ENCODE measurements at regions not wholly inside any gene's neighbourhood (a gene's known extent, or its start where the extent isn't known, plus 50 kb on each side); places are given as distances from the start of the nearest gene placed in this dataset.

GRCh38 chr15:93894438-93895036 is 336.8 kb upstream of the MCTP2 start:
- DNase-seq (ENCODE audit: low read depth in 4 of 4, low spot score in 3 of 4), result no peak

GRCh38 chr15:93887151-93887550 is 344.2 kb upstream of the MCTP2 start:
- DNase-seq (ENCODE audit: low read depth in 4 of 4, low spot score in 3 of 4), result no peak

- DNase-seq (ENCODE audit: low read depth in 4 of 4, low spot score in 3 of 4), result no peak
These were observed 348.6 kb upstream of the MCTP2 start for GRCh38 chr15:93882779-93883178.

DNA sequence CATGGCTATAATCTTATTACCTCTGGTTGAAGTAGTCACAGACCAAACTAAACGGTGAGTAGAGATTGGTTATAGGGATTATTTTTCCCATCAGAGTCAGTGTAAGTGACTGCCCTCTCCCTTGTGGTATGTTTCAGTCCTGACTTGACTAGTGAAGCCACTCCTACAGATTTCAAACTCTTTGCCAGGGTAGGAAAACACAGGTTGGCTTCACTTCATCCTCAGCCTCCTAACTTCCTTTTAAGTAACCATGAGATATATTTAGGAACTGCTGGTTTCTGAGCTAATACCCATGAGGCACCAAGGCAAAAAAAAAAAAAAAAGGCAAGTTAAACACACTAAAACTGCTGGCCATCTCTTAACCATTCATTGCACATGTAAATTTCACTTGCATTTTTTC is 349.2 kb upstream of the MCTP2 start:
- no peak for DNase-seq (ENCODE audit: low read depth in 4 of 4, low spot score in 3 of 4)

DNA sequence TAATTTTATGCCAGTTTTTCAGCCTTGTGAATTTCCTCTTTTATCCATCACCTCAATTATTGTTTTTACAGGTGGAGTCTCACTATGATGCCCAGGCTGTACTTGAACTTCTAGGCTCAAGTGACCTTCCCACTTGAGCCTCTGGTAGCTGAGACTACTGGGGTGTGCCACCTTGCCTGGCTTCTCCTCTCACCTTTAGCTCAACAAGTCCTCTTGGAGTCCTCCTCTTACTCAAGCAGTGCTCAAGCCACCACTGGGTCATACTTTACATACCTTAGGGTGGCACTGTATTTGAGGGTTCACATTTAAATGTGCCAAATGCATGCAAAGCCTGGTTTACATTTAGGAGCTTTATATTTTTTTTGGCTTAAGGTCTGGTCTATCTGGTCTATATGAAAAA is 350.1 kb upstream of the MCTP2 start:
- DNase-seq (ENCODE audit: low read depth in 4 of 4, low spot score in 3 of 4), result no peak

DNA sequence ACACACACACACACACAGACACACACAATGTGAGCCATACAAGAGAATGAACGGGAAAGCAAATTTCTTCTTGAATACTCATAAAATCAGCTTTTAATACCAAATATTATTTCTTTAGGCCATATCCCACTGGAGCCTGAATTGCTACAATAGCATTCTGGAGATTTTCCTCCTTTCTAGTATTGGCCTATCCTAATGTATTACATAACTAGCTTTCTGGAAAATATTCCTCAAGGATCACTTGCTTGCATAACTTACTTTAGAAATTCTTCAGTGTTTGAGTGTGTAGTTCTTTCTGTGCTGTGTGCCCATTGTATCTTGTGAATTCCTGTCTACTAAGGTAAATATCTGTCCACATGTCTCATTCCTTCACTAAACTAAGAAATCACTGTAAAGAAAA is 351.0 kb upstream of the MCTP2 start:
- DNase-seq (ENCODE audit: low read depth in 4 of 4, low spot score in 3 of 4), result no peak

DNA sequence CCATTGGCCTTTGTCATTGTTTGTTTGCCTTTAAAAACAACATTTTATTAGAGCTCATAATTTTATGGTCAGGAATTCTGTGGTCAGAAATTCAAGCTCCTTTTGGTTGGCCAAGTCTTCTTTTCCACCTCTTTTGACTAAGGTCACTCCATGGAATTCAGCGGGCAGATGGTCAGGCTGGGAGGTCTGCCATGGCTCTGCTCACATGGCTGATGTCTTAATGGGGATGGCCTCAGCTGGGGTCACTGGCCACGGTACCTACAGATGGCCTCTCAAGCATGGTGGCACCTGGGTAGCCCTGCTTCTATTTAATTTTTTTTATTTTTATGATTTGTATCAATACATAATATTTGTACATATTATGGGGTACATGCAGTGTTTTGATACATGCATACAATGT is 360.8 kb upstream of the MCTP2 start:
- no peak for DNase-seq (ENCODE audit: low read depth in 4 of 4, low spot score in 3 of 4)

- DNase-seq (ENCODE audit: low read depth in 4 of 4, low spot score in 3 of 4), result no peak
These were observed 364.4 kb upstream of the MCTP2 start for GRCh38 chr15:93866948-93867347.

DNA sequence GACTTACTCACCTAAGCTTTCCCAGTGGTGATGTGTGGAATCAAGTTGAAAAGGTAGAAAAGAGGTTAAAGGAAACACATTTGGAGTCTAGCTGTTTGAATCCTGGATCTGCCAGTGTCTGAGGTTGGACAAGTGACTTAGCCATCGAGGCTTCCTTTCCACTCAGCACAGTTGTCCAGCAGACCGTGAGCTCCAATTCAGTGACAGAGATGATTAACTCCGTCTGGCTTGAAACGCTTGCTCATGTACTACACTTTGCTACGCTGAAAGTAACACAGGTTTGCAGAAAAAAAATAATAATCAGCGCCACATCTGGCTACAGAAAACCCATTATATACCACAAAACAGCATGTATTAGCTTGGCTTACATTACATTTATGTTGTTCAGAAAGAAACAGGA is 364.9 kb upstream of the MCTP2 start:
- peak in 1 of 4 donors; percentile 22 for DNase-seq (ENCODE audit: low read depth in 4 of 4, low spot score in 3 of 4)

DNA sequence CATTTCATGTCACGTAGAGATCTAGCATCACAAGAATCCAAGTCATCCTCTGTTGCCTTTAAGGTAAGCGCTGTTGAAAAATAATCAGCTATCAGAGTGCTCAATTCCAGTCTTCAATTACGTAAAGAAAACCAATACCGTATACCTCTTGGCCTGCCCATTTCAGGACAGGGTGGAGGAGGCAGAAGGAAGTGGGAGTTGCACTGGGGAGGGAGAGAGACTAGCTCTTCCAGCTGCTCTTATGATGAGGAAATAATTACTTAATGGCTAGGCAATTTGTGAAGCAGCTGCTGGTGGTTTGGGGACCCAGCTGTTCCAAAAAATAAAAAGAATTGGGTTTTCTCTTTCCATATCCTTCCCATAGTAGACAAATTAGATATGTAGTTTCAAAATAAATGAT is 365.8 kb upstream of the MCTP2 start:
- DNase-seq (ENCODE audit: low read depth in 4 of 4, low spot score in 3 of 4), result no peak

DNA sequence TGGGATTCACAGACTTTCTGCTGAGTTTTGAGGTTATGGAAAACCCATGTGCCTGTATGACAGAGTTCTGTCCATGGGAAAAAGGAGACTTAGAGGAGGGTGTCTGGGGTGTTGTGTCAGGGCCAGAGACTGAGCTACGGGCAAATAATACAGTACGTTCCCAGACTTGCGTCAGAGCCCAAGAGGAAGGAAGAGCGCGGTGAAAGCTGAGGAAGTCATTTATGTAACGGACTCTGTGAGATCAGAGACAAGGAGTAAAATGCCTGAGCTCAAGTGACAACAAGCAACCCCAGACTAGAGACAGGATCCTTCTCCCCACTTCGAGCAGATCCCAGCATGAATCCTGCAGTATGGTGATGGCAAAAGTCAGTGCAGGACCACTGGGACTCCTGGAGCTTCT is 368.6 kb upstream of the MCTP2 start:
- DNase-seq (ENCODE audit: low read depth in 4 of 4, low spot score in 3 of 4), result no peak

- DNase-seq (ENCODE audit: low read depth in 4 of 4, low spot score in 3 of 4), result no peak
These were observed 369.2 kb upstream of the MCTP2 start for GRCh38 chr15:93861956-93862741.

DNA sequence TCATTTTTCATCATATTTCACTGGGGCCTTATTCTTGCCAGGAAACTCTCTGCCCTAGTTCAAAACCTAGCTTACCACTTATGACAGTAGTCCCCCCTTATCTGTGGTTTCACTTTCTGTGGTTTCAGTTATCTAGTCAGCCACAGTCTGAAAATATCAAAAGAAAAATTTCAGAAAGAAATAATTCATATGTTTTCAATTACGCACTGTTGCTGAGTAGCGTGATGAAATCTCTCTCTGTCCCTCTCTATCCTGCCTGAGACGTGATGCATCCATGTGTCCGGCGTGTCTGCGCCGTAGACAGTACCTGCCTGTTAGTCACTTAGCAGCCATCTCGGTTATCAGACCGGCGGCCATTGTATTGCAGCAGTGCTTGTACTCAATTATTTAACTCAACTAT is 369.9 kb upstream of the MCTP2 start:
- DNase-seq (ENCODE audit: low read depth in 4 of 4, low spot score in 3 of 4), result no peak

DNA sequence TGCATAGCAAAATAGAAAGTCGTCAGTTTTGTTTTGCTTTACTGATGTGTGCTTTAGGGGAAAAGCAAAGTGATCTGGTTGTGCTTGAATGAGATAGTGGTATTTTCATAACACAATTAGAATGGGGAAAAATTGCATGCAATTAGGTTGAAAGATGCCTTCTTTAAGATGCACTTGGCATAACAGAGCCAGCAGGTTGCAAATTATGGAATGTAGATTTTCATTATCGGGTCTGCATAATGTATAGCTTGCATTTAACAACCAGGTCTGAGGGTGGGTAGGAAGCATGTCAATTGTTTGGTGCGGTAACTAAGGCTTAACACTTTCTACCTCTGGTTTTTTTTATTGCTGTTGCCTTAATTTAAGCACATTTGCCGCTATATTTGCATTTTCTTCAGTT is 370.7 kb upstream of the MCTP2 start:
- no peak for DNase-seq (ENCODE audit: low read depth in 4 of 4, low spot score in 3 of 4)

- DNase-seq (ENCODE audit: low read depth in 4 of 4, low spot score in 3 of 4), result no peak
These were observed 372.2 kb upstream of the MCTP2 start for GRCh38 chr15:93859176-93859575.

- no peak for DNase-seq (ENCODE audit: low read depth in 4 of 4, low spot score in 3 of 4)
These were observed 376.1 kb upstream of the MCTP2 start for GRCh38 chr15:93855181-93855826.

GRCh38 chr15:93854088-93854487 is 377.3 kb upstream of the MCTP2 start:
- no peak for DNase-seq (ENCODE audit: low read depth in 4 of 4, low spot score in 3 of 4)

DNA sequence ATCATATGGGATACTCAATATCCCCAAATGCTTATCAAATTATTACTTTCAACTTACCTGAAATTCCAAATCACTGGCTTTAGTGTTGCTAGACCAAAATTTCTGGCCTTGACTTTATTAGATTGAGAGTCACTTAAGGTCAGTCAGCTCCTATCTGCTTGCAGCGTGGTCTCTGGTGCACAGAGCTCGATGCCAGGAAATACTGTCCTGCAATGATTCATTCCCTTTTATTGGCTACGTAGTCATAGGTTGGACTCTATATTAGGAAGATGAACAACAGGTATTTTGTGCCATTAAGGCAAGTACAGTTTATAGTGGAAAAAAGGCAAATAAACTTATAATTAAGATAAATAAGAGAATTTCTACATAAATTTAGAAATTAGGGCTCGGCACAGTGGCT is 378.6 kb upstream of the MCTP2 start:
- DNase-seq (ENCODE audit: low read depth in 4 of 4, low spot score in 3 of 4), result no peak

GRCh38 chr15:93848490-93848889 is 382.9 kb upstream of the MCTP2 start:
- DNase-seq (ENCODE audit: low read depth in 4 of 4, low spot score in 3 of 4), result no peak

- no peak for DNase-seq (ENCODE audit: low read depth in 4 of 4, low spot score in 3 of 4)
These were observed 383.3 kb upstream of the MCTP2 start for GRCh38 chr15:93848076-93848475.

DNA sequence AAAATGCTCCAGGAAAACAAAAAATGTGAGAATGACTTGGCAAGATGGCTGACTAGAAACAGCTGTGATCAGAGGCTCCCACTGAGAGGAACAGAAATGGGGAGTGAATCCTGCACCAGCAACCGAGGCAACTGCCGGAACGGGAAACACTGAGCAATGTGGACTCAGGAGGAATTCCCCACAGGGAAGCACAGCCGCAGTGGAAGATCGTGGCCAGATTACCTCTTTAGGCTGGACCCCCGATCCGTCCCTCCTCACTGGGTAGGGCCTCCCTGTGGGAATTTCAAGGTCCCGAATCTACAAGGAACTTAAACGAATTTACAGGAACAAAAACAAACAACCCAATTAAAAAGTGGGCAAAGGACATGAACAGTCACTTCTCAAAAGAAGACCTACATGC is 385.2 kb upstream of the MCTP2 start:
- DNase-seq (ENCODE audit: low read depth in 4 of 4, low spot score in 3 of 4), result no peak

GRCh38 chr15:93837450-93837849 is 393.9 kb upstream of the MCTP2 start:
- DNase-seq (ENCODE audit: low read depth in 4 of 4, low spot score in 3 of 4), result no peak
